GM23338 (cell line): ENCODE measurements at regions not wholly inside any gene's neighbourhood (a gene's known extent, or its start where the extent isn't known, plus 50 kb on each side); places are given as distances from the start of the nearest gene placed in this dataset.

Experiments
- ATAC-seq: fragments of 200-7000 bp; cut with Tn5 transposase; 3 replicates; pipeline ENCODE4 v1.9.1; 2020
- DNase-seq: peaks from one replicate; pipeline ENCODE4 v3.0.0-alpha.2; 2015; ENCODE audit warnings: low spot score
- H2AFZ ChIP-seq: fragments of 200-600 bp; sonication (generic); 2 replicates; pipeline ENCODE4 v1.8.0; 2016; ENCODE audit warnings: antibody characterized with exemption, mild to moderate bottlenecking, moderate library complexity
- H3F3A ChIP-seq: fragments of 200-600 bp; sonication (generic); replicated peaks from 2 replicates; pipeline ENCODE4 v1.8.0; 2017; ENCODE audit warnings: antibody characterized with exemption, mixed run types, low read depth
- H3K27ac ChIP-seq: fragments of 200-600 bp; sonication (generic); 2 replicates; pipeline ENCODE4 v1.6.1; 2016; ENCODE audit warnings: low read depth
- H3K27me3 ChIP-seq: fragments of 200-600 bp; sonication (generic); 2 replicates; pipeline ENCODE4 v1.8.0; 2016; ENCODE audit warnings: mild to moderate bottlenecking, mixed run types, moderate library complexity; ENCODE audit not compliant: insufficient read depth
- H3K36me3 ChIP-seq: fragments of 200-600 bp; sonication (generic); 2 replicates; pipeline ENCODE4 v1.8.0; 2016; ENCODE audit warnings: mild to moderate bottlenecking; ENCODE audit not compliant: insufficient read depth
- H3K4me1 ChIP-seq: fragments of 200-600 bp; sonication (generic); 2 replicates; pipeline ENCODE4 v1.8.0; 2016; ENCODE audit warnings: mild to moderate bottlenecking, moderate library complexity; ENCODE audit not compliant: insufficient read depth
- H3K4me2 ChIP-seq: fragments of 200-600 bp; sonication (generic); 2 replicates; pipeline ENCODE4 v1.7.1; 2017; ENCODE audit warnings: mixed run types
- H3K4me3 ChIP-seq: fragments of 200-600 bp; sonication (generic); 2 replicates; pipeline ENCODE4 v1.6.1; 2016; ENCODE audit warnings: mixed run types
- H3K79me2 ChIP-seq: fragments of 200-600 bp; sonication (generic); replicated peaks from 2 replicates; pipeline ENCODE4 v1.8.0; 2017; ENCODE audit warnings: mild to moderate bottlenecking; ENCODE audit not compliant: insufficient read depth
- H3K9me2 ChIP-seq: fragments of 200-600 bp; sonication (generic); 2 replicates; pipeline ENCODE4 v1.8.0; 2017; ENCODE audit not compliant: insufficient read depth
- H4K20me1 ChIP-seq: fragments of 200-600 bp; sonication (generic); replicated peaks from 2 replicates; pipeline ENCODE4 v1.8.0; 2017; ENCODE audit warnings: mild to moderate bottlenecking; ENCODE audit not compliant: insufficient read depth
- H3K27ac Mint-ChIP-seq: 2 replicates; pipeline ENCODE4 v1.8.0; 2020; ENCODE audit warnings: inconsistent platforms, mild to moderate bottlenecking, moderate library complexity, mixed read lengths
- H3K27me3 Mint-ChIP-seq: 3 replicates; pipeline ENCODE4 v1.8.0; 2022; ENCODE audit warnings: low read depth, mild to moderate bottlenecking, moderate library complexity, mixed read lengths, inconsistent platforms; ENCODE audit not compliant: insufficient read depth, poor library complexity
- H3K36me3 Mint-ChIP-seq: 3 replicates; pipeline ENCODE4 v1.8.0; 2021; ENCODE audit warnings: low read depth, mild to moderate bottlenecking, inconsistent platforms, moderate library complexity, mixed read lengths
- H3K4me1 Mint-ChIP-seq: 3 replicates; pipeline ENCODE4 v1.8.0; 2020; ENCODE audit warnings: mild to moderate bottlenecking, inconsistent platforms, mixed read lengths
- H3K4me3 Mint-ChIP-seq: 3 replicates; pipeline ENCODE4 v1.8.0; 2021; ENCODE audit warnings: moderate library complexity, mild to moderate bottlenecking, inconsistent platforms, mixed read lengths
- H3K9me3 Mint-ChIP-seq: 3 replicates; pipeline ENCODE4 v1.8.0; 2020; ENCODE audit warnings: moderate library complexity, mild to moderate bottlenecking, inconsistent platforms, mixed read lengths
- ETS1 ChIP-seq: IDR thresholded peaks from 2 replicates; pipeline ENCODE4 v1.6.1; 2016; ENCODE audit warnings: antibody characterized with exemption
- EZH2 ChIP-seq: fragments of 200-600 bp; sonication (generic); IDR thresholded peaks from one replicate; pipeline ENCODE4 v1.8.0; 2017; ENCODE audit warnings: antibody characterized with exemption, mild to moderate bottlenecking, low read depth; ENCODE audit not compliant: unreplicated experiment
- EZH2phosphoT487 ChIP-seq: fragments of 200-600 bp; sonication (generic); IDR thresholded peaks from one replicate; pipeline ENCODE4 v1.8.1; 2018; ENCODE audit warnings: antibody characterized with exemption; ENCODE audit not compliant: unreplicated experiment
- JUNB ChIP-seq: IDR thresholded peaks from one replicate; pipeline ENCODE4 v1.6.1; 2016; ENCODE audit warnings: antibody characterized with exemption; ENCODE audit not compliant: unreplicated experiment
- NANOG ChIP-seq: IDR thresholded peaks from 2 replicates; pipeline ENCODE4 v1.6.1; 2016; ENCODE audit warnings: antibody characterized with exemption, borderline replicate concordance
- POLR2AphosphoS5 ChIP-seq: IDR thresholded peaks from 2 replicates; pipeline ENCODE4 v1.6.1; 2016; ENCODE audit warnings: antibody characterized with exemption, low read depth
- STAT1 ChIP-seq: IDR thresholded peaks from one replicate; pipeline ENCODE4 v1.6.1; 2016; ENCODE audit warnings: antibody characterized with exemption; ENCODE audit not compliant: unreplicated experiment
- ZNF114 ChIP-seq: fragments of 250-450 bp; sonication (Bioruptor Pico); IDR thresholded peaks from 2 replicates; pipeline ENCODE4 v1.5.0; 2020; ENCODE audit warnings: mild to moderate bottlenecking, moderate library complexity
- TF ChIP-seq, protein P1 (sequence below), 2 experiments: fragments of 200-600 bp in 1 of 2; sonication (generic) in 1 of 2; conservative IDR thresholded peaks; 2 replicates each; pipeline versions ENCODE4 v1.5.1 to v1.6.1; 2016 to 2017; ENCODE audit warnings: antibody characterized with exemption in 2 of 2, low read depth in 2 of 2, mild to moderate bottlenecking in 2 of 2, moderate library complexity in 1 of 2
- TF ChIP-seq, protein P2 (sequence below): fragments of 250-450 bp; sonication (Bioruptor Pico); IDR thresholded peaks from 2 replicates; pipeline ENCODE4 v1.5.0; 2020; ENCODE audit warnings: mild to moderate bottlenecking, moderate library complexity

- Mint-ChIP-seq H3K27ac (no peak overlapping the region), H3K27me3 (no peaks in the 10 kb centered on the region), H3K4me3 (no peak overlapping the region), H3K4me1 (peaks cover 28% of the 10 kb centered on the region), H3K36me3 (no peaks in the 10 kb centered on the region), H3K9me3 (no peaks in the 10 kb centered on the region)
- Histone ChIP-seq H3K27me3 (no peaks in the 10 kb centered on the region), H4K20me1 (no peaks in the 10 kb centered on the region), H2AFZ (no peak overlapping the region), H3F3A (no peaks in the 10 kb centered on the region), H3K4me3 (no peak overlapping the region), H3K79me2 (no peaks in the 10 kb centered on the region), H3K27ac (no peak overlapping the region), H3K4me1 (peaks cover 24% of the 10 kb centered on the region), H3K9me2 (no peaks in the 10 kb centered on the region), H3K36me3 (no peaks in the 10 kb centered on the region), H3K4me2 (no peak overlapping the region)
- DNase-seq (no peak), ATAC-seq (no peak)
- TF ChIP-seq POLR2AphosphoS5 (no peak), JUNB (no peak), NANOG (no peak), ZNF114 (no peak), EZH2phosphoT487 (no peak), EZH2 (no peak), STAT1 (no peak), ETS1 (no peak)
- TF ChIP-seq, protein P1, sequence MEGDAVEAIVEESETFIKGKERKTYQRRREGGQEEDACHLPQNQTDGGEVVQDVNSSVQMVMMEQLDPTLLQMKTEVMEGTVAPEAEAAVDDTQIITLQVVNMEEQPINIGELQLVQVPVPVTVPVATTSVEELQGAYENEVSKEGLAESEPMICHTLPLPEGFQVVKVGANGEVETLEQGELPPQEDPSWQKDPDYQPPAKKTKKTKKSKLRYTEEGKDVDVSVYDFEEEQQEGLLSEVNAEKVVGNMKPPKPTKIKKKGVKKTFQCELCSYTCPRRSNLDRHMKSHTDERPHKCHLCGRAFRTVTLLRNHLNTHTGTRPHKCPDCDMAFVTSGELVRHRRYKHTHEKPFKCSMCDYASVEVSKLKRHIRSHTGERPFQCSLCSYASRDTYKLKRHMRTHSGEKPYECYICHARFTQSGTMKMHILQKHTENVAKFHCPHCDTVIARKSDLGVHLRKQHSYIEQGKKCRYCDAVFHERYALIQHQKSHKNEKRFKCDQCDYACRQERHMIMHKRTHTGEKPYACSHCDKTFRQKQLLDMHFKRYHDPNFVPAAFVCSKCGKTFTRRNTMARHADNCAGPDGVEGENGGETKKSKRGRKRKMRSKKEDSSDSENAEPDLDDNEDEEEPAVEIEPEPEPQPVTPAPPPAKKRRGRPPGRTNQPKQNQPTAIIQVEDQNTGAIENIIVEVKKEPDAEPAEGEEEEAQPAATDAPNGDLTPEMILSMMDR (conservative IDR thresholded peaks at IDR 0.05; ENCODE audit: low read depth in 2 of 2) = no peak
- TF ChIP-seq, protein P2, sequence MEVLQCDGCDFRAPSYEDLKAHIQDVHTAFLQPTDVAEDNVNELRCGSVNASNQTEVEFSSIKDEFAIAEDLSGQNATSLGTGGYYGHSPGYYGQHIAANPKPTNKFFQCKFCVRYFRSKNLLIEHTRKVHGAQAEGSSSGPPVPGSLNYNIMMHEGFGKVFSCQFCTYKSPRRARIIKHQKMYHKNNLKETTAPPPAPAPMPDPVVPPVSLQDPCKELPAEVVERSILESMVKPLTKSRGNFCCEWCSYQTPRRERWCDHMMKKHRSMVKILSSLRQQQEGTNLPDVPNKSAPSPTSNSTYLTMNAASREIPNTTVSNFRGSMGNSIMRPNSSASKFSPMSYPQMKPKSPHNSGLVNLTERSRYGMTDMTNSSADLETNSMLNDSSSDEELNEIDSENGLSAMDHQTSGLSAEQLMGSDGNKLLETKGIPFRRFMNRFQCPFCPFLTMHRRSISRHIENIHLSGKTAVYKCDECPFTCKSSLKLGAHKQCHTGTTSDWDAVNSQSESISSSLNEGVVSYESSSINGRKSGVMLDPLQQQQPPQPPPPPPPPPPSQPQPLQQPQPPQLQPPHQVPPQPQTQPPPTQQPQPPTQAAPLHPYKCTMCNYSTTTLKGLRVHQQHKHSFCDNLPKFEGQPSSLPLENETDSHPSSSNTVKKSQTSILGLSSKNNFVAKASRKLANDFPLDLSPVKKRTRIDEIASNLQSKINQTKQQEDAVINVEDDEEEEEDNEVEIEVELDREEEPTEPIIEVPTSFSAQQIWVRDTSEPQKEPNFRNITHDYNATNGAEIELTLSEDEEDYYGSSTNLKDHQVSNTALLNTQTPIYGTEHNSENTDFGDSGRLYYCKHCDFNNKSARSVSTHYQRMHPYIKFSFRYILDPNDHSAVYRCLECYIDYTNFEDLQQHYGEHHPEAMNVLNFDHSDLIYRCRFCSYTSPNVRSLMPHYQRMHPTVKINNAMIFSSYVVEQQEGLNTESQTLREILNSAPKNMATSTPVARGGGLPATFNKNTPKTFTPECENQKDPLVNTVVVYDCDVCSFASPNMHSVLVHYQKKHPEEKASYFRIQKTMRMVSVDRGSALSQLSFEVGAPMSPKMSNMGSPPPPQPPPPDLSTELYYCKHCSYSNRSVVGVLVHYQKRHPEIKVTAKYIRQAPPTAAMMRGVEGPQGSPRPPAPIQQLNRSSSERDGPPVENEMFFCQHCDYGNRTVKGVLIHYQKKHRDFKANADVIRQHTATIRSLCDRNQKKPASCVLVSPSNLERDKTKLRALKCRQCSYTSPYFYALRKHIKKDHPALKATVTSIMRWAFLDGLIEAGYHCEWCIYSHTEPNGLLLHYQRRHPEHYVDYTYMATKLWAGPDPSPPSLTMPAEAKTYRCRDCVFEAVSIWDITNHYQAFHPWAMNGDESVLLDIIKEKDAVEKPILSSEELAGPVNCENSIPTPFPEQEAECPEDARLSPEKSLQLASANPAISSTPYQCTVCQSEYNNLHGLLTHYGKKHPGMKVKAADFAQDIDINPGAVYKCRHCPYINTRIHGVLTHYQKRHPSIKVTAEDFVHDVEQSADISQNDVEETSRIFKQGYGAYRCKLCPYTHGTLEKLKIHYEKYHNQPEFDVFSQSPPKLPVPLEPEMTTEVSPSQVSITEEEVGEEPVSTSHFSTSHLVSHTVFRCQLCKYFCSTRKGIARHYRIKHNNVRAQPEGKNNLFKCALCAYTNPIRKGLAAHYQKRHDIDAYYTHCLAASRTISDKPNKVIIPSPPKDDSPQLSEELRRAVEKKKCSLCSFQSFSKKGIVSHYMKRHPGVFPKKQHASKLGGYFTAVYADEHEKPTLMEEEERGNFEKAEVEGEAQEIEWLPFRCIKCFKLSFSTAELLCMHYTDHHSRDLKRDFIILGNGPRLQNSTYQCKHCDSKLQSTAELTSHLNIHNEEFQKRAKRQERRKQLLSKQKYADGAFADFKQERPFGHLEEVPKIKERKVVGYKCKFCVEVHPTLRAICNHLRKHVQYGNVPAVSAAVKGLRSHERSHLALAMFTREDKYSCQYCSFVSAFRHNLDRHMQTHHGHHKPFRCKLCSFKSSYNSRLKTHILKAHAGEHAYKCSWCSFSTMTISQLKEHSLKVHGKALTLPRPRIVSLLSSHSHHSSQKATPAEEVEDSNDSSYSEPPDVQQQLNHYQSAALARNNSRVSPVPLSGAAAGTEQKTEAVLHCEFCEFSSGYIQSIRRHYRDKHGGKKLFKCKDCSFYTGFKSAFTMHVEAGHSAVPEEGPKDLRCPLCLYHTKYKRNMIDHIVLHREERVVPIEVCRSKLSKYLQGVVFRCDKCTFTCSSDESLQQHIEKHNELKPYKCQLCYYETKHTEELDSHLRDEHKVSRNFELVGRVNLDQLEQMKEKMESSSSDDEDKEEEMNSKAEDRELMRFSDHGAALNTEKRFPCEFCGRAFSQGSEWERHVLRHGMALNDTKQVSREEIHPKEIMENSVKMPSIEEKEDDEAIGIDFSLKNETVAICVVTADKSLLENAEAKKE (CRISPR knock-in tag) = no peak
These were observed 601.0 kb upstream of the LINC00305 start for GRCh38 chr18:64749884-64750283.
